Skin epidermis (tissue), 12 donors: ENCODE measurements at regions not wholly inside any gene's neighbourhood (a gene's known extent, or its start where the extent isn't known, plus 50 kb on each side); places are given as distances from the start of the nearest gene placed in this dataset.

ENCODE experiments used
- H3K27ac ChIP-seq, 21 experiments: fragments of 200-600 bp; sonication (generic) in 11 of 21; one replicate each; pipeline ENCODE4 v1.5.0; 2020; ENCODE audit warnings: mild to moderate bottlenecking in 3 of 21, inconsistent platforms in 2 of 21, moderate library complexity in 2 of 21
- H3K4me3 ChIP-seq, 7 experiments: fragments of 200-600 bp; sonication (generic) in 2 of 7; one replicate each; pipeline ENCODE4 v1.5.0; 2020; ENCODE audit warnings: inconsistent platforms in 2 of 7, mild to moderate bottlenecking in 2 of 7, moderate library complexity in 1 of 7

- Histone ChIP-seq H3K4me3 (no peak overlapping the region), H3K27ac (no peak overlapping the region)
Observed at GRCh38 chr22:22388494-22388893, 120.0 kb downstream of the ZNF280B start.

GRCh38 chr22:22389467-22389866, 119.1 kb downstream of the ZNF280B start:
- no peak overlapping the region for H3K27ac ChIP-seq
- no peak overlapping the region for H3K4me3 ChIP-seq

DNA sequence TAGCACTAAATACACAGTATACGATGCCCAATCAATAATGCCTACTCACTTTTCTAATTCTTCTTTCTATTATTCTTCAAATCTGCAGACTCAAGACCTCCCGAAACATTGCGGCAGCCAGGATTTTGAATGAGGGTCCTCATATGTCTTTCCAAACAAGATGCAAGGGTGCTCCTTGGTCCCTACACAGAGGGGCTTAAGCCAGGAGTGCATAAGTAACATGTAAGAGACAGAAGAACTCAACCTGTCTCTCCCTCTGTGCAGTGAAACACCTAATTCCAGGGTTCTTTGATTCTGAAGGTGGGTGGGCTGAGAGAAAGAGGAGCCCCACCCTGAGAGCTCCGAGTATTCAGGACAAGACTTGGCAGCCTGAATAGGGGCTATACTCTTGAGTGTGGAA, 117.6 kb downstream of the ZNF280B start:
- Histone ChIP-seq H3K27ac (no peak overlapping the region), H3K4me3 (no peak overlapping the region)

GRCh38 chr22:22391543-22391942, 117.0 kb downstream of the ZNF280B start:
- H3K27ac ChIP-seq, result no peak overlapping the region
- H3K4me3 ChIP-seq, result no peak overlapping the region

- Histone ChIP-seq H3K27ac (no peak overlapping the region), H3K4me3 (no peak overlapping the region)
Observed at GRCh38 chr22:22392131-22392530, 116.4 kb downstream of the ZNF280B start.

DNA sequence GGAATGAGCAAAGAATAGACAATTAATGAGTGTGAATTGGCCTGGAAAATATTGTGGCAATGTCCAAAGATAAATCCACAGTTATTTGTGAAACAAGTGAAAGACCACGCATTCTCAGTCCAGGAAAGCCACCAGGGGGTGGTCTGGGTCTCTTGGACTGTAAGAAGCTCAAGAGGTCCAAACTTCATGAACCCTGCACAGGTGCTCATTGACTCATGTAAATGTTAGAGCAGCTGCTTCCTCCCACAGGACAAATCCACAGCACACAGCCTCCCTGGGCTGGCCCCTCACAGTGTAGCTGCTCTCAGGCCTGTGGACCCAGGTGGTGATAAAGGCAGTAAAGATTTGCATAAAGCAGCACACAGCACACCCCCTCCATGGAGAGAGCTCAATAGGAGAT, 114.0 kb downstream of the ZNF280B start:
- H3K27ac ChIP-seq, result no peak overlapping the region
- no peak overlapping the region for H3K4me3 ChIP-seq

DNA sequence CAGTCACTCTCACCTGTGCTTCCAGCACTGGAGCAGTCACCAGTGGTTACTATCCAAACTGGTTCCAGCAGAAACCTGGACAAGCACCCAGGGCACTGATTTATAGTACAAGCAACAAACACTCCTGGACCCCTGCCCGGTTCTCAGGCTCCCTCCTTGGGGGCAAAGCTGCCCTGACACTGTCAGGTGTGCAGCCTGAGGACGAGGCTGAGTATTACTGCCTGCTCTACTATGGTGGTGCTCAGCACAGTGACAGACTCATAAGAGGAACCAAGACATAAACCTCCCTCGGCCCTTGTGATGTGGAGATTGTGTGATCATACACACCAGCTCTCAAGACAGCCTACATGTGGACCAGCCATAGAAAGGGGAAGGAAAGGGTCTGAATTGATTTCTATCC, 113.3 kb downstream of the ZNF280B start:
- H3K27ac ChIP-seq, result no peak overlapping the region

GRCh38 chr22:22396741-22397291, 111.7 kb downstream of the ZNF280B start:
- Histone ChIP-seq H3K4me3 (no peak overlapping the region), H3K27ac (no peak overlapping the region)

More for the DNA sequence above, 113.3 kb downstream of the ZNF280B start:
- H3K4me3 ChIP-seq, result no peak overlapping the region

DNA sequence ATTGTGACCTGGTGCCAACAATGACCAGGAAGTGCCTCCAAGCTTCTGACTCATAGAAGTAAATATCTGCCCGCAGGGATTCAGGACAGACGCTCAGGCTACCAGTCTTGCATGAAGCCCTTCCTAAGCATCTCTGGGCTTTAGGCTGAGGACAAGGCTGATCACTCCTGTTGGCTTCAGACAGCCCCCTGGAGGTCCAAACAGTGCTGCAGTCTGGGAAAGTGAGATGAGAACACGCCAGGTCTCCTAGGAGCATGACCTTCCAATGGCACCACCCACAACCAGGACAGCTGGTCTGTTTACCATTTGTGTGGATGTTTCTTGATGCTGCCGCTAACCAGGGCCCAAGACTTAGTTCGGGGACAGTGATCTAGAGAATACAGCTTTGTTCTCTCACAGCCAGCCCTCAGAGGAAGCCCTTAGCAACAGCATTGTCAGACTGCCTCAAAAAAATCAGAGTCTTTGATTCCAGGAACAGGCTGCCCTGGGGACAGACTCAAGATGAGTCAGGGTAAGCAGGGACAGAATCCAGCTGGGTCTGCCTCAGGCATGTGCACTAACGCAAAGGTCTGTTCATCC, 111.2 kb downstream of the ZNF280B start:
- Histone ChIP-seq H3K27ac (no peak overlapping the region), H3K4me3 (no peak overlapping the region)

DNA sequence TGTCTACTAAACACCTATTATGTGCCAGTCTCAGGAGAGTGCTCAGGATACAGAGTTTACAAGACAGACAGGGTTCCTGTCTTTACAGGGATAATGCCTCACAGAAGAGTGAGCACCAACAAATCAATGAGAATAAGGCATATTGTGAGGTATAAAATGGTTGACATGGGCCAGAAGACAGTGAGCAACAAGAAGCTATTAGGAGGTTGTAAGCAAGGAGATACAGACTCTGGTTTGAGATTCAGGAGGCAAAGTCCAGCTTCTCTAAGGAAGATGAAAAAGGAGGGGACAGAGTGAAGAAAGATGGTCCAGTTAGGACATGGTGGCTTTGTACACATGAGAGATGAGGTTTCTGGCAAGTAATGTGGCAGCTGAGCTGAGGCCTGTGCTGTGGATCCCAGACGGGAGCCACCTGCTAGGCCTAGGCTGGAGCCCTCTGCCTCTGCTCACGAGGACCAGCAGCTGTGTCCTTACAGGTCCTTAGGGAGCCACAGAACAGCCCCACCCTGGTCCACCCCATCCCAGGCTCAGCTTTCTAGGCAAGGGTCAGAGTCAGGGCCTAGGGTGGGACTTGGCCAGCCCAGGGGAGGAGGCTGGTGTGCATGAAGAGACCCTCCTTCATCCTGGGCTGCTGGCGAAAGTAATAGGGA, 110.5 kb downstream of the ZNF280B start:
- no peak overlapping the region for H3K27ac ChIP-seq
- H3K4me3 ChIP-seq, result no peak overlapping the region

DNA sequence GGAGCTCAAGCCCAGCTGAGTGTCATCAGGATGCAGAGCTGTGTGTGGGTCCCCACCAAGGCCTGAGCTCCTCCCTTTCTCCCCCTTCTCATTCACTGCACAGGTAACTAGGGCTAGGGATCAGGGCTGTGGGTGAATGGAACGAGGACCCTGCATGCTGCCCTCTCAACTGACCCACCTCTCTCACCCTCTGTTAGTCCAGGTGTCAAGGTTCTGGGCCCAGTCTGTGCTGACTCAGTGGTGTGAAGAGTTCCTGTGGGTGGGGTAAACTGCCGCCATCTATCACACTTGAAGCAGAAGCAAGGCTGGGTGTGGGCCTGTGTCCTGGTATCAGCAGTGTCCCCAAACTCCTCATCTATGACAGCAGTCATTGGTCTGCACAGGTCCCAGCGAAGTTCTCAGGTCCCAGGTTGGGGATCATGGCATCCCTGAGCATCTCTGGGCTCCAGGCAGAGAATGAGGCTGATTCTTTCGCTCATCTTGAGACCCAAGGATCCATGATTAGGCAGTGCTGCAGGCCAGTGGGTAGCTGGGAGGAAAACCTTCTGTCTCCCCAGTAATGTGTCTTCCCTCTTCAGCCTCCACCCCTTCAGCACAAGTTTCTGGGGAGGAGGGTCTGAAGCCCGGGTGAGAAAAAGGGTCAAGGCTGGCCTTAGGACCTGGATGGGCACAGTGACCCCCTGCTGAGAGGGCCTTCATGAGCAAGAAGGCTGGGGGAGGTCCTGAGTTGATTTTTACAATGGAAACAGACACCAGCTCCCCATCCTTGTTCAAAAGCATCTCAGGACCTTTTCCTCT, 109.8 kb downstream of the ZNF280B start:
- H3K27ac ChIP-seq, result no peak overlapping the region
- no peak overlapping the region for H3K4me3 ChIP-seq

- Histone ChIP-seq H3K27ac (no peak overlapping the region), H3K4me3 (no peak overlapping the region)
Observed at GRCh38 chr22:22400099-22400498, 108.4 kb downstream of the ZNF280B start.

- H3K27ac ChIP-seq, result no peak overlapping the region
- H3K4me3 ChIP-seq, result no peak overlapping the region
Observed at GRCh38 chr22:22400964-22401363, 107.6 kb downstream of the ZNF280B start.

- H3K4me3 ChIP-seq, result no peak overlapping the region
- no peak overlapping the region for H3K27ac ChIP-seq
Observed at GRCh38 chr22:22401381-22401780, 107.2 kb downstream of the ZNF280B start.

GRCh38 chr22:22403306-22403705, 105.2 kb downstream of the ZNF280B start:
- Histone ChIP-seq H3K4me3 (no peak overlapping the region), H3K27ac (no peak overlapping the region)

DNA sequence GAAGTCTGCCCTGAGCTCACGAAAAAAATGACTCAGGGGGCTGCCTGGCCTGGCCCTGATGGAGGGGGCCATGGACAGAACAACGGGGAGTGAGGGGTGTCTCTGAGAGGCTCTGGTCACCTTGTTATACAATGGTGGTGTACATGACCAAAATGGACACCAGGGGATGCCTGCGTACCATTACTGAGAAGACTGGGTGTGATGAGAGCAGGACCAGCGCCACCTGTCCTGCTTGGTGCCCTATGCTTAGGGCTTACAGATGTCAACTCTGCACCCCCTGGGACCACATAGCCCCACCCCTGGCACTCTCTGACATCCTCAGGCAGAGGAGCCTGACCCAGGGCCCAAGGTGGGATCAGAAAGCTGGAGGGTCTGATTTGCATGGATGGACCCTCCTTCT, 104.8 kb downstream of the ZNF280B start:
- Histone ChIP-seq H3K4me3 (no peak overlapping the region), H3K27ac (no peak overlapping the region)

- H3K4me3 ChIP-seq, result no peak overlapping the region
- peak overlapping the region in 1 of 21 experiments; percentile 35 for H3K27ac ChIP-seq
Observed at GRCh38 chr22:22404598-22405284, 103.8 kb downstream of the ZNF280B start.

DNA sequence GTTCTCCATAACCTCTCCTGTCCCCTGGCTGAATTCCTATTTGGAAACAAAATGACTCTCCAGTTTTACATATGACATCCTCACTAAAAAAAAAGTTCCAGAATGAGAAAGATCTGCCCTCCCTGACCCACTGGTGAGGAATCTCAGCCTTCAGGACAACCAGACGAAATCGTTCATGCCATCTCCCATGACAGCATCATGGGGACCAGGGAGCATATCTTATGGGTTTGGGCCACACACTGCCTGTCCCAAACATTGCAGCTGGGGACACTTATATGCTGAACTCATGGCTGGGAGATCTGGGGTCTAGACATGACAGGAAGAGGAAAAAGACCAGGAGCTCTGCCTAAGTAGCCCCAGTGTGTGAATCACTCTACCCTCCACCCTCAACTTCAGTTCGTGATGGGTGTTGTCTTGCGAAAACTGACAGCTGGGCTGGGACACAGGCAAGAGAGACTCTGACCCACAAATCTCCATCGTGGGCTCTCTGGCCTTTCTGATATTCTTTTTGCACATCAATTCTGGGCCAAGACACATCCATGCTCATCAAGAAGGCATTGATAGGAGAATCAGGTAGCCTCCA, 102.0 kb downstream of the ZNF280B start:
- H3K4me3 ChIP-seq, result no peak overlapping the region
- no peak overlapping the region for H3K27ac ChIP-seq

DNA sequence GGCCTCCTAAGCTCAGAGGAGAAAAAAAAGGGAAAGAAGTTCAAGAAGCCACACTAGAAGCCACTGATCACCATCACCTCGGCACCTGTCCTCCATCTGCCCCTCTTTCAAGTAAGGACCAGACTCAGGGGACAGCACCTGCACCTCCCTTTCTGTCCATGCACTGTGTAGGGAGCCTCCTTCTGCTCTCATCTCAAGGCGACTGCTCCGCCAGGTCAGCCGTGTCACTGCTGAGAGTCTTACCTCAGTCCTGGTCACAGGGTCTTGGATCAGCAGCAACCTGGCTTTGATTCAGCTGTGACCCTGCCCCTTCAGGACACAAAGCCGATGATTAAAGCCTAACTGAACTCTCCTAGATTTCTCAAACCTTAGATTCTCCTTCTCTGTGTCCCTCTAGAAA, 101.5 kb downstream of the ZNF280B start:
- H3K4me3 ChIP-seq, result no peak overlapping the region
- no peak overlapping the region for H3K27ac ChIP-seq

DNA sequence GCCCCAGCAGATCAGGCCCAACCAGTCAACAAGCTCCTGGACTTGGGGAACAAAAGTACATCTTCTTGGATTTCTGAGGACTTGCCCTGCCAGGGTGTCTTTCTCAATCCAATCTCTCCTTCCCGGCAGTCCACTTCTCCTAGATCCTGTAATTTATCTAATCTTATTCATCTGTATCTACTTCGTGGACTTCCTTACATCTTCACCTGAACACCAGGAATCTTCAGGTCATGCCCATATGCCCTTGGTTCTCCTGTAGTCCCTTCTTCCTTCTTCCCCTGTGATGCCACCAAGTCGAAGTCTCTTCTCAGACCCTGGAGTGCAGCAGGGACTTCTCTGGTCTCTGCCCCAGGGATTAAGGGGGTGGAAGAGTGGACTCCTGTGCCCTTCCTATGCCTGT, 100.3 kb downstream of the ZNF280B start:
- H3K4me3 ChIP-seq, result no peak overlapping the region
- H3K27ac ChIP-seq, result no peak overlapping the region
